GM18511 (cell line): ENCODE measurements at regions not wholly inside any gene's neighbourhood (a gene's known extent, or its start where the extent isn't known, plus 50 kb on each side); places are given as distances from the start of the nearest gene placed in this dataset.
"Not testable (repeated sequence)": the region's sequence is repeated elsewhere in the genome, so short reads cannot be mapped to it uniquely, and the experiment has no call there.

ENCODE experiments used
- ATAC-seq: cut with Tn5 transposase; IDR thresholded peaks from one replicate; pipeline ENCODE4 v1.9.1; 2021; ENCODE audit warnings: mild to moderate bottlenecking, moderate library complexity; ENCODE audit not compliant: unreplicated experiment

- no peak for ATAC-seq
Measured at GRCh38 chr2:234251326-234252271, 201.1 kb downstream of the SPP2 start.

- ATAC-seq = no peak
Measured at GRCh38 chr2:234250926-234251325, 200.4 kb downstream of the SPP2 start.

- no peak for ATAC-seq
Measured at GRCh38 chr2:234249873-234250272, 199.4 kb downstream of the SPP2 start.

GRCh38 chr2:234249034-234249735 lies 198.7 kb downstream of the SPP2 start:
- ATAC-seq = no peak

GRCh38 chr2:234248213-234248710 lies 197.8 kb downstream of the SPP2 start:
- not testable (repeated sequence) for ATAC-seq

GRCh38 chr2:234247453-234248180 lies 197.1 kb downstream of the SPP2 start:
- ATAC-seq = no peak

GRCh38 chr2:234245945-234246344 lies 195.4 kb downstream of the SPP2 start:
- ATAC-seq = no peak

GRCh38 chr2:234243871-234244565 lies 193.5 kb downstream of the SPP2 start:
- ATAC-seq = no peak

GRCh38 chr2:234242459-234242836 lies 191.9 kb downstream of the SPP2 start:
- ATAC-seq = no peak

- no peak for ATAC-seq
Measured at GRCh38 chr2:234241656-234242458, 191.4 kb downstream of the SPP2 start.

- ATAC-seq = no peak
Measured at GRCh38 chr2:234240917-234241316, 190.4 kb downstream of the SPP2 start.

- ATAC-seq = no peak
Measured at GRCh38 chr2:234235191-234235590, 184.7 kb downstream of the SPP2 start.

- ATAC-seq = no peak
Measured at GRCh38 chr2:234231460-234231859, 181.0 kb downstream of the SPP2 start.

GRCh38 chr2:234219046-234219310 lies 168.5 kb downstream of the SPP2 start:
- no peak for ATAC-seq

- ATAC-seq = no peak
Measured at GRCh38 chr2:234218266-234219045, 168.0 kb downstream of the SPP2 start.

GRCh38 chr2:234212534-234212933 lies 162.0 kb downstream of the SPP2 start:
- ATAC-seq = no peak

GRCh38 chr2:234211797-234212196 lies 161.3 kb downstream of the SPP2 start:
- no peak for ATAC-seq

GRCh38 chr2:234206738-234207137 lies 156.2 kb downstream of the SPP2 start:
- no peak for ATAC-seq

GRCh38 chr2:234204480-234204879 lies 154.0 kb downstream of the SPP2 start:
- ATAC-seq = no peak
